VCaP (cell line): ENCODE measurements at regions not wholly inside any gene's neighbourhood (a gene's known extent, or its start where the extent isn't known, plus 50 kb on each side); places are given as distances from the start of the nearest gene placed in this dataset.

ENCODE experiments used
- H3K27ac ChIP-seq: fragments of 450-650 bp; 2 replicates; pipeline ENCODE4 v1.5.1; 2017
- CTCF ChIP-seq: fragments of 450-650 bp; conservative IDR thresholded peaks from 2 replicates; pipeline ENCODE4 v1.5.1; 2017; ENCODE audit warnings: mild to moderate bottlenecking, moderate library complexity

GRCh38 chr1:224874775-224875174 is 54.7 kb upstream of the DNAH14 start:
- H3K27ac ChIP-seq = peak overlapping the region; percentile 6; the same call in 1 of the 2 replicates
- no peak for TF ChIP-seq CTCF

- no peak for TF ChIP-seq CTCF
- H3K27ac ChIP-seq = no peak overlapping the region
These were observed 50.2 kb upstream of the DNAH14 start for GRCh38 chr1:224879162-224879803.
